AG10803 (cell line): ENCODE measurements at regions not wholly inside any gene's neighbourhood (a gene's known extent, or its start where the extent isn't known, plus 50 kb on each side); places are given as distances from the start of the nearest gene placed in this dataset.

Source experiments
- DNase-seq: peaks from one replicate; pipeline ENCODE4 v3.0.0; 2010; ENCODE audit warnings: low read depth
- H3K4me3 ChIP-seq: 2 replicates; pipeline ENCODE4 v1.5.1; 2011; ENCODE audit warnings: mild to moderate bottlenecking, low read length, control low read depth
- TF ChIP-seq, protein P1 (sequence below): conservative IDR thresholded peaks from 2 replicates; pipeline ENCODE4 v1.5.1; 2011; ENCODE audit warnings: mild to moderate bottlenecking, low read length, control low read depth, inconsistent platforms

DNA sequence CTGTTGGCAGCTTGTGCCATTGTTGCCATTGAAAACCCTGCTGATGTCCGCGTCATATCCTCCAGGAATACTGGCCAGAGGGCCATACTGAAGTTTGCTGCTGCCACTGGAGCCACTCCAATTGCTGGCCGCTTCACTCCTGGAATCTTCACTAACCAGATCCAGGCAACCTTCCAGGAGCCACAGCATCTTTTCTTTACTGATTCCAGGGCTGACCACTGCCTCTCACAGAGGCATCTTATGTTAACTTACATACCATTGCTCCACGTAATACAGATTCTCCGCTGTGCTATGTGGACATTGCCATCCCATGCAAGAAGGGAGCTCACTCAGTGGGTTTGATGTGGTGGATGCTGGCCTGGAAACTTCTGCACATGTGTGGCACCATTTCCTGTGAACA, 221.8 kb upstream of the FAM83B start:
- TF ChIP-seq, protein P1, sequence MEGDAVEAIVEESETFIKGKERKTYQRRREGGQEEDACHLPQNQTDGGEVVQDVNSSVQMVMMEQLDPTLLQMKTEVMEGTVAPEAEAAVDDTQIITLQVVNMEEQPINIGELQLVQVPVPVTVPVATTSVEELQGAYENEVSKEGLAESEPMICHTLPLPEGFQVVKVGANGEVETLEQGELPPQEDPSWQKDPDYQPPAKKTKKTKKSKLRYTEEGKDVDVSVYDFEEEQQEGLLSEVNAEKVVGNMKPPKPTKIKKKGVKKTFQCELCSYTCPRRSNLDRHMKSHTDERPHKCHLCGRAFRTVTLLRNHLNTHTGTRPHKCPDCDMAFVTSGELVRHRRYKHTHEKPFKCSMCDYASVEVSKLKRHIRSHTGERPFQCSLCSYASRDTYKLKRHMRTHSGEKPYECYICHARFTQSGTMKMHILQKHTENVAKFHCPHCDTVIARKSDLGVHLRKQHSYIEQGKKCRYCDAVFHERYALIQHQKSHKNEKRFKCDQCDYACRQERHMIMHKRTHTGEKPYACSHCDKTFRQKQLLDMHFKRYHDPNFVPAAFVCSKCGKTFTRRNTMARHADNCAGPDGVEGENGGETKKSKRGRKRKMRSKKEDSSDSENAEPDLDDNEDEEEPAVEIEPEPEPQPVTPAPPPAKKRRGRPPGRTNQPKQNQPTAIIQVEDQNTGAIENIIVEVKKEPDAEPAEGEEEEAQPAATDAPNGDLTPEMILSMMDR = no peak
- no peak overlapping the region for H3K4me3 ChIP-seq
- DNase-seq = peak; percentile 69

DNA sequence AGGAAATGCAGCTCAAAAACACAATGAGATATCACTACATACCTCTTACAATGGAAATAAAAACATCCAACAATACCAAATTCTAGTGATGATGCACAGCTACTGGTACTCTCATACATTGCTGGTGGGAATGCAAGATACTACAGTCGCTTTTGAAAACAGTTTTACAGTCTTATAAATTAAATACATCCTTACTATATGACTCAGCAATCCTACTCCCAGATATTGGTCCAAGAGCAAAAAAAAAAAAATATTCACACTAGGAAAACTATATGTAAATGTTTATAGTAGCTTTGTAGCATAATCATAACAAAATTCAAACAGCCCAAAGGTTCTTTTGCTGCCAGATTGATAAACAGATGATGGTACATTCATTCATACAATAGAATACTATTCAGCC, 217.4 kb upstream of the FAM83B start:
- H3K4me3 ChIP-seq = no peak overlapping the region
- TF ChIP-seq, protein P1 = no peak
- no peak for DNase-seq

DNA sequence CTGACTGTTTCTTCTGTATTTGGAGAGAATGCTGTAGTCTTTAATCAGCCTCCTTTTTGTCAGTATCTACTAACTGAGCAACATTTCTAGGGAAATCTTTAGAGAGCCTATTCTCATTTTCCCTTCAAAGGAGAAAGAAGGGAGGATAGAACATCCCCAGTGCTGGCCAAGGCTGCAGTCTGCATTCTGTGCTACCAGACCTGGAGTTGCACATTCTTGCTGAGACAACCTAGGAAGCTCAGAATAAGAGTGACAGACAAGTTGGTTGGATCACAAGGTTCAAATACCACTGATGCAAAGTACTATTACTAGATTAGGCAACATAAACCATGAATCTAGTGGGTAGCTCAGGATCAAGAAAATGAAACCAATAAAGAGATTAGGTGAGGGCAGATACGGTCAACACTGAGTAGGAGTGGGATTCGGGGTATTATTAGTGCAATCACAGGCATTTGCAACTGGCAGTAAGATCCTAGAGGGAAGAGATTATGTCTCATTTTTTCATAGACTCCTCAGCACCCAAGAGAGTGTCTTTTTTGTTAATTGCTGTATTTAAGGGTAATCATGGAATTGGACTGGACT, 213.5 kb upstream of the FAM83B start:
- no peak overlapping the region for H3K4me3 ChIP-seq
- no peak for DNase-seq
- TF ChIP-seq, protein P1 = no peak

DNA sequence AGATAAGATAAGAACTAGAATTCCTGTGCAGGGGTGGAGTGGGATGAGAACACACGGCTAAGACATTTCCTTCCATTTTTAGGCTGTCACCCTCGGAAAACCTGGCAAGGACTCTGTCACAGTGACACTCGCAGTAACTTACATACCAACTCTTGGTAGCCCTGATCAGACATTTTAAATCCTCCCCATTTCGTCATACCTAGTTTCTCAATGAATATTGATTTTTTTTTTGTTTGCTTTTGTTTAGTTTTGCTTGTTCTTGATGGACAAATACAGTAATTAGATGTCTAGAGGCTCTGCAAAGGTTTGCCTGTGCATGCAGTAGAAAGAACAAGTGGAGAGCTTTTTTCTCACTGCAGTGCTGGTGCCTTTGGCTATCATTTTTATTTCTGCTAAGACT, 213.0 kb upstream of the FAM83B start:
- H3K4me3 ChIP-seq = no peak overlapping the region
- no peak for DNase-seq

DNA sequence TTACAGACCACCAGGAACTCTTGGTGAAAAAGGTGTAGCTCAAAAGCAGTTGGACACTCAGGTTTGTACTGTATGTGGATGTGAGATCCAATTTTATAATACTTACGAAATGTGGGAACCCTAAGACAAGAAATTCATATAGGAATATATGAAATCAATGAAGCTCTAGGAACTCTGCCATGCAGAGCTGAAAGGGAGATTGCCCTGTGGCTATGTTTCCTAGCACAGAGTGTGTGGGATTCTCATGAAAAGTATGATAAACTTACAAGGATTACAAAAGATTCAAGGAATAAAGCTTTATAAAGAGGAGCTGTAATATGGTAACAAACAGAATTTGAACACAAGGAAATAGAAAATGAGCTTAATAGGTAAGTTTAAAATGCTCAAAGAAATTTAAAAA, 205.7 kb upstream of the FAM83B start:
- no peak for DNase-seq
- H3K4me3 ChIP-seq = no peak overlapping the region
- TF ChIP-seq, protein P1 = no peak

More for the DNA sequence above, 213.0 kb upstream of the FAM83B start:
- TF ChIP-seq, protein P1 = no peak

DNA sequence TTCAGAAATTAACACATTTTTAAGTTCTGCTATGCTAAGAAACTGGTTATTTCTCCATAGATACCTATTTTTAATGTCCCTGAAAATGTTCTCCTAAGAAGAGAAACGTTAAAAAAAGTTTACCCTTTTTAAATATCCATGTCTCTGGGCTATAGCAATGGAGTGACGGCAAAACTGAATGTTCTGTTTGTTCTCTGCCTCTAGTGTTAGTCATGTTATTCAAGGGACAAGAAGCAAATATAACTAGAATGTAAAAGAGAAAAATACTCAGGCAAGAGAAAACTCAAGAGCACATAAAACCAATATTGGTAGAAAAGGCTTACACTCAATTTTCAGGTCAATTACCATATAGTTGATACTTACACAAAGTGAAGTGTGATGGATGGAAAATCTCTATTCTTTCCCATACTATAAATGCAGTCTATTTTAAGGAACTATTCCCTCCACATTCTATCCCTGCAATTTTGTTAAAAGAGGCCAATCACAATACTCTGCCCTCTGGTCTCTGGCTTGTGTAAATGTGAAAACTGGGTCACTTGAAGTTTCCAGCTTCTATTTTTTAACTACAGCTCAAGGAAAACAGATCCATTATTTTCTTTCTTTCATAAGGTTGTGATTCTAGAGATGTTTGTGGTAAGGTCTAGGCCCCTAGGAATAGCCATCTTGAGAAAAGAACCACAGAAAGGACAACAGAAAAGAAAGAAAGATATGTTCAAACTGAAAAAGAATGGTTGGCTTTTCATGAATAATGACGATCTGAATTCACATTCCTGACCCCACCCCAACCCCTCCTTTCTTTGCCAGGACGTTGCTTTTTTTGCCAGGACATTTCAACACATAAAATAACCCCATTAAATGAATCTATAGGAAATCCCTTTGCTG, 200.3 kb upstream of the FAM83B start:
- TF ChIP-seq, protein P1 = no peak
- peak; percentile 49 for DNase-seq
- H3K4me3 ChIP-seq = no peak overlapping the region
